H7 (cell line): ENCODE measurements at regions not wholly inside any gene's neighbourhood (a gene's known extent, or its start where the extent isn't known, plus 50 kb on each side); places are given as distances from the start of the nearest gene placed in this dataset.
"Not testable (repeated sequence)": the region's sequence is repeated elsewhere in the genome, so short reads cannot be mapped to it uniquely, and the experiment has no call there.

Experiments used
- DNase-seq: peaks from one replicate; pipeline ENCODE4 v3.0.0; 2012
- H3K27me3 ChIP-seq: 2 replicates; pipeline ENCODE4 v1.6.0; 2011; ENCODE audit warnings: mild to moderate bottlenecking, low read length; ENCODE audit not compliant: control insufficient read depth, insufficient read depth
- H3K36me3 ChIP-seq: replicated peaks from 2 replicates; pipeline ENCODE4 v1.5.1; 2011; ENCODE audit warnings: low read length; ENCODE audit not compliant: control insufficient read depth, insufficient read depth
- H3K4me3 ChIP-seq: 2 replicates; pipeline ENCODE4 v1.5.1; 2011; ENCODE audit warnings: low read depth, mild to moderate bottlenecking, control low read depth, low read length, moderate library complexity; ENCODE audit not compliant: insufficient read depth

GRCh38 chr6:170192905-170193304 lies 98.0 kb downstream of the DLL1 start:
- Histone ChIP-seq H3K27me3 (no peaks in the 10 kb centered on the region), H3K36me3 (no peaks in the 10 kb centered on the region), H3K4me3 (no peak overlapping the region)
- no peak for DNase-seq

DNA sequence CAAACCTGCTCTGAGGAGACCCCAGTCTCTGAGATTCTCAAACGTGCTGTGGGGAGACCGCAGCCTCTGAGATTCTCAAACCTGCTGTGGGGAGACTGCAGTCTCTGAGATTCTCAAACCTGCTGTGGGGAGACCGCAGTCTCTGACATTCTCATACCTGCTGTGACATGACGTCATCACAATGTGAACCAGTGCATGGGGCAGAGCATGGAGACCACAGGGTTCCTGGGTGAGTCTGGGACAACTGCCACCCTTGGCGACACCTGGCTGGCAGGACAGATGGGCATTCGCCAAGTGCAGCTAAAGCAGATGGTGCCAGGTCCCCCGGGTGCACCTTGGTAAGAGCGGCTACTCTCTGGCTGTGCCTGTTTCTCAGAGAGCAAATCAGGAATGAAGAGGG lies 98.8 kb downstream of the DLL1 start:
- not testable (repeated sequence) for H3K27me3 ChIP-seq, H3K4me3 ChIP-seq, DNase-seq, H3K36me3 ChIP-seq

- no peak for DNase-seq
- H3K27me3 ChIP-seq: no peaks in the 10 kb centered on the region
- no peak overlapping the region for H3K4me3 ChIP-seq
- no peaks in the 10 kb centered on the region for H3K36me3 ChIP-seq
Measured at GRCh38 chr6:170190046-170190445, 100.8 kb downstream of the DLL1 start.

DNA sequence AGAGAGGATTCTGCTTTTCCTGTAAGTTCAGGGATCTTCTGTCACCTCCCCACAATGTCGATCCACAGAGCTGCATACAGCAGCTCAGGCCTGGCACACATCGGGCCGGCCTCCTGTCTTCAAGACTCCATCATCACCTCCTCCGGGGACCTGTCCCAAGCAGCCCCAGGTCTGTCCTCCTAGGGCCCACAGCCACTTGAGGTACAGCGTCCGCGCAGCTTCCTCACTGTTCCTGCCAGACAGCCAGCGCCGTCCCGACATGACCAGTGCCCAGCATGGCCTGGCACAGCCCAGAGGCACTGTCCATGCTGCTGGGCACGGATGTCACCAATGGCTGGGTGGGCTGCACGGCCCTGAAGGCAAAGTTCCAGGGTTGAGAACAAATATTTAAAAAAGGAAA lies 101.6 kb downstream of the DLL1 start:
- no peak overlapping the region for H3K4me3 ChIP-seq
- no peaks in the 10 kb centered on the region for H3K36me3 ChIP-seq
- peak; percentile 39 for DNase-seq
- no peaks in the 10 kb centered on the region for H3K27me3 ChIP-seq

DNA sequence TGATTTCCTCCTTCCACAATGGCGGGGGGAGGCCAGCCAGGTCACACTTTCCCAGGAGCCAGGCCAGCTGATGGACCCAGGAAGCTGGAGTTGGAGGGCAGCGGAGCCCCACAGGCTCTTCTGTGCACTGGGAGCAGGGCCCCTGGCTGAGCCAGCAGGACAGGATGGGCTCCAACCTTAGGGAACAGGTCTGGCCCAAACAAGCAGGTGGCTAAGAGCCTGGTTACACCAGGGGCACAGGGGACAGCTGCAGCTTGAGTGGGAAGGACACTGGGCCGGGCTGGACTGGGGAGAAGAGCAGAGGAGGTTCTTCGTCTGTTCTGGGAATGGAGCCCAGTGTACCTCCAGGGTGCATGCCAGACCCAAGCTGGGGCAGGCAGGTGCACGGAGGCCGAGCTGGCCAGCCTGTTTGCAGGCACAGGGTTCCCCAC lies 102.3 kb downstream of the DLL1 start:
- H3K4me3 ChIP-seq: no peak overlapping the region
- no peaks in the 10 kb centered on the region for H3K36me3 ChIP-seq
- H3K27me3 ChIP-seq: no peaks in the 10 kb centered on the region
- no peak for DNase-seq

GRCh38 chr6:170187669-170188566 lies 103.0 kb downstream of the DLL1 start:
- H3K27me3 ChIP-seq: no peaks in the 10 kb centered on the region
- DNase-seq: no peak
- no peaks in the 10 kb centered on the region for H3K36me3 ChIP-seq
- no peak overlapping the region for H3K4me3 ChIP-seq

GRCh38 chr6:170186941-170187668 lies 103.8 kb downstream of the DLL1 start:
- DNase-seq: peak; percentile 40
- Histone ChIP-seq H3K27me3 (no peaks in the 10 kb centered on the region), H3K4me3 (no peak overlapping the region), H3K36me3 (no peaks in the 10 kb centered on the region)

GRCh38 chr6:170186006-170186935 lies 104.6 kb downstream of the DLL1 start:
- H3K27me3 ChIP-seq: no peaks in the 10 kb centered on the region
- DNase-seq: peak; percentile 45
- H3K36me3 ChIP-seq: no peaks in the 10 kb centered on the region
- no peak overlapping the region for H3K4me3 ChIP-seq

DNA sequence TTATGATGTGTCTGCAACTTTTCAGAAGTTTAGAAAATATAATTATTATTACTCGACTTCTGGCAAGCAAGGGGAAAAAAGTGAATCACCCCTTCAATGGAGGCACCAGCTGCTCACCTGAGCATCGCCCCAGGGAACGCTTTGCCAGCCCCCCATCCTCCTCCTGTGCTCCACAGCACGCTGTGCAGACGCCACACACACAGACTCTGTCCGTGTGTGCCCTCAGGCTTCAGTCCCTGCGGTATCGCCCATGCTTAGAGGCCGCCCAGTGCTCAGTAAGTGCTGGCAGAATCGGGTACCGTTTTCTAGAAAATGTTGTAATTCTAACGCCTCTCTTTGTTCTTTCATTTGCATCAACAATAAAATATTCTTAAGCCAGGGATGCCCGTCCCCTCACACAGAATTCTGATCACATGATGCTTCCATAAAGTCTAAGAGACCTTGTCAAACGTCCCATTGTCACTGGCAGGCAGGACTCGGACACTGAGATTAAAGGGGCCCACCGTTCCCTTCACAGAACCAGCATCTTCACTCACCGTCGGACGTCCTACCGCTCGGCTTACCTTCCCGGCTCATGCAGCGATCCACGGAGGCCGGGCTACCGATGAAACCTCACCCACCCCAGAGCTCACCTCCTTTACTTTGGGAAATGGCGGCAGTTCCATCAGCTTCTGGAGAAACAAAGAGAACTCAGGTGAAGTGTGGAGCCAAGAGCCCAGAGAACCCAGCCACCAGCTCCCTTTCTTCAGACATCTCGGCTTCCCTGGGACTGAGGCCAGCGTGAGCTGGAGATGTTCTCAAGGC lies 105.5 kb downstream of the DLL1 start:
- no peaks in the 10 kb centered on the region for H3K36me3 ChIP-seq
- DNase-seq: no peak
- no peaks in the 10 kb centered on the region for H3K27me3 ChIP-seq
- no peak overlapping the region for H3K4me3 ChIP-seq

DNA sequence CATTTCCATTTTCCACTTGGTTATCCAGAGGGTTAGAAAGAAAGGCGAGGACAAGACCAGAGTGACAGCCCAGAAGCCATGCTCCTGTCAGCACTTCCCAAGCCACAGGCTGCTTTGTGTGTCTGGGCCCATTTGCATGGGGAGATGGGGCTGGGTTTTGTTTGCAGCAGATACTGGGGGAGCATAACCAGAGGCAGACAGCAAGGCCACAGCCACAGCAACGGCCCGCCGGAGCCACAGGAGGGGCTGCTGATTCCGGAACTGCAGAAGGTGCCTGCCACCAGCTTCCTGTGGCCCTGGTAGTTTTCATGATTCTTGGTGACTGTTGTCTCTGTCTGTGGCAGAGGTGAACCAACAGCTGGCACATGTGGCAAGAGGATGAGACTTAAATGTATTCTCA lies 106.6 kb downstream of the DLL1 start:
- Histone ChIP-seq H3K27me3 (no peaks in the 10 kb centered on the region), H3K36me3 (no peaks in the 10 kb centered on the region), H3K4me3 (no peak overlapping the region)
- DNase-seq: no peak

GRCh38 chr6:170183521-170183920 lies 107.4 kb downstream of the DLL1 start:
- no peak for DNase-seq
- no peak overlapping the region for H3K4me3 ChIP-seq

GRCh38 chr6:170182781-170183120 lies 108.1 kb downstream of the DLL1 start:
- H3K27me3 ChIP-seq: no peaks in the 10 kb centered on the region
- no peak for DNase-seq
- no peak overlapping the region for H3K4me3 ChIP-seq
- H3K36me3 ChIP-seq: no peaks in the 10 kb centered on the region

More at GRCh38 chr6:170183521-170183920, 107.4 kb downstream of the DLL1 start:
- no peaks in the 10 kb centered on the region for H3K27me3 ChIP-seq
- no peaks in the 10 kb centered on the region for H3K36me3 ChIP-seq

GRCh38 chr6:170182093-170182780 lies 108.6 kb downstream of the DLL1 start:
- no peak for DNase-seq
- no peak overlapping the region for H3K4me3 ChIP-seq
- H3K36me3 ChIP-seq: no peaks in the 10 kb centered on the region
- no peaks in the 10 kb centered on the region for H3K27me3 ChIP-seq
